22Rv1 (cell line): ENCODE measurements at regions not wholly inside any gene's neighbourhood (a gene's known extent, or its start where the extent isn't known, plus 50 kb on each side); places are given as distances from the start of the nearest gene placed in this dataset.
"Not testable (repeated sequence)": the region's sequence is repeated elsewhere in the genome, so short reads cannot be mapped to it uniquely, and the experiment has no call there.

Experiments
- H3K27ac ChIP-seq: fragments of 450-650 bp; 2 replicates; pipeline ENCODE4 v1.5.1; 2017
- CTCF ChIP-seq: fragments of 450-650 bp; IDR thresholded peaks from 2 replicates; pipeline ENCODE4 v1.5.1; 2017; ENCODE audit warnings: mild to moderate bottlenecking
- ZFX ChIP-seq: fragments of 450-650 bp; IDR thresholded peaks from 2 replicates; pipeline ENCODE4 v1.6.1; 2017; ENCODE audit warnings: antibody characterized with exemption, borderline replicate concordance

GRCh38 chr7:109545686-109546085 lies 976.0 kb downstream of the DNAJB9 start:
- no peak overlapping the region for H3K27ac ChIP-seq
- TF ChIP-seq ZFX (no peak), CTCF (no peak)

DNA sequence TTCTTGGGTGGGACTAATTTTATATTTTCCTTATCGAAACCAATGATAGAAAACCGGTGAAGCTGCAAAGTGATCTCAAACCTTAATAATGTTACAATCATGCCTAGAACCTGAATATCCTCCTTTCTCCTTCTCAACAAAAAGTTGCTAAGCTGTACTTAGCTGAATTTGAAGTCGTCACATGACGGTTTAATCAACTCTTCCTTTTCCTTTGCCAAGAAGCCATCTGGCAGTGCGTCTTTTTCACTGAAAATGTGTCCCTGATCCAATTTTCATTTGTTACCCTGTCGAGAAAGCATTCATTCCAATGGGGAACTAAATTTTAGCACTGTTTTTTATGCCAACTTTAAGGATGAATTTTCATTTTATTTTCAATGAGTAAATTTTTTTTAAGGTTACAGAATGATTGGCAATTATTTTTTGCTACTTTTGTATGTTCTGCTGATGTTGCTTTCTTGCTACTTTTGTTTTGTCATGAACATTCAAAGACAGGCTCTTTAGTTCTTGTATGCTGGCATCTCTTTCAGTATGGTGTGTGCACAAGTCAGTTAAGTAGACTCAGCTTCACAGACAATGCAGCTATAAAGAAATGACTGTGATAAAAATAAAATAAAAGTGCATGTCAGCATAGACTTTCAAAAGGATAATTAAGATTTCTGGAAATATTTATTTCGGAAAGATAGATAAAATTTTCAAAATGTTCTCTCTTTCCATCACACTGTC lies 980.0 kb downstream of the DNAJB9 start:
- TF ChIP-seq CTCF (no peak), ZFX (no peak)
- no peak overlapping the region for H3K27ac ChIP-seq

- H3K27ac ChIP-seq = no peak overlapping the region
Measured at GRCh38 chr7:109552017-109552416, 982.3 kb downstream of the DNAJB9 start.

DNA sequence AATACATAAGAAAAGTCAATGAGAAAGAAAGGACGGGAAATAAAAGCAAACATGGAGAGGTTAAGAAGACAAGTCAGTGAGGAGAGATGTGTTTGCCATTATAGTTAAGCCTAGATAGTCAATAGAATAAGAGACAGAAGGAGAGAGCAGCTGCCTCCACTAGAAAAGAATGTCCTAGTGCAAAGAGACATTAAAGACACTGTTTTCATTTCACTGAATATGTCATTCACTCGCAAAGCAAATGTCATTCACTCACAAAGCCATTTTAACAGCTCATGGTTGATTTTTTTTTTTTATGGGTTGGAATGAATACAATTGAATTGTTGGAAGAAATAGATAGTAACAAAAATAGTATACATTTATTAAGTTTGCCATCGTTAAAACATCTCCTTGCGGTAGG lies 1007.6 kb downstream of the DNAJB9 start:
- TF ChIP-seq ZFX = no peak
- H3K27ac ChIP-seq = no peak overlapping the region

More at GRCh38 chr7:109552017-109552416, 982.3 kb downstream of the DNAJB9 start:
- no peak for TF ChIP-seq ZFX
- TF ChIP-seq CTCF = no peak

GRCh38 chr7:109579901-109580300 lies 1010.2 kb downstream of the DNAJB9 start:
- TF ChIP-seq ZFX = no peak
- no peak for TF ChIP-seq CTCF
- no peak overlapping the region for H3K27ac ChIP-seq

DNA sequence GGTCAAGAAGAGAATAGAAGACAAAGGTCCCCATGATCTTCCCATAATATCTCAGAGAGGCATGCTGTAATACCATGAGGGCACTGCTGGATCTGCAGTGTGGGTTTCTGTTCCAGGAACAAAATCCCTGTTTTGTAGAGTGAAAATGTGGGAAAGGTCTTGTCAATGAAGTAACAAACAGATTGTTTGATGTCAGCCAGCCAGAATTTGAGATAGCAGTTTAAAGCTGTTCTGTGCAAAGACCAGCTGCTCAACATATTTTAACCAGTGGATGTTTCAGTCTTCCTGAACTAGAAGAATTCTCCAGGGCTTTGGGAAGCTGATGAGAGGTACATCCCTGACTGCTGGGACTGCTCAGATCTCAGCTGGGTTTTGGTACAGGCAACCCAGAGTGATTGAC lies 1012.5 kb downstream of the DNAJB9 start:
- TF ChIP-seq ZFX (no peak), CTCF (no peak)

DNA sequence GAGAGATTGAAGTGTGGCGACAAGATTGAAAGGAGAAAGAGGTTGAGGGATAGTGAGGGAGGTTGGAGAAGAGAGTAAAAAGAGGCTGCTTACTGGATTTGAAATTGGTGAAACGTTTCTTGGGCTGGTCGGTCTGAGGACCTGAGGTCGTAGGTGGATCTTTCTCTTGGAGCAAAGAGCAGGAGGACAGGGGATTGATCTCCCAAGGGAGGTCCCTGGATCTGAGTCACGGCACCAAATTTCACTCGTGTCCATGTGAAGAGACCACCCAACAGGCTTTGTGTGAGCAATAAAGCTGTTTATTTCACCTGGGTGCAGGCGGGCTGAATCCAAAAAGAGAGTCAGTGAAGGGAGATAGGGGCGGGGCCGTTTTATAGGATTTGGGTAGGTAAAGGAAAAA lies 1027.3 kb downstream of the DNAJB9 start:
- H3K27ac ChIP-seq = not testable (repeated sequence)

More for the DNA sequence above, 1012.5 kb downstream of the DNAJB9 start:
- no peak overlapping the region for H3K27ac ChIP-seq

DNA sequence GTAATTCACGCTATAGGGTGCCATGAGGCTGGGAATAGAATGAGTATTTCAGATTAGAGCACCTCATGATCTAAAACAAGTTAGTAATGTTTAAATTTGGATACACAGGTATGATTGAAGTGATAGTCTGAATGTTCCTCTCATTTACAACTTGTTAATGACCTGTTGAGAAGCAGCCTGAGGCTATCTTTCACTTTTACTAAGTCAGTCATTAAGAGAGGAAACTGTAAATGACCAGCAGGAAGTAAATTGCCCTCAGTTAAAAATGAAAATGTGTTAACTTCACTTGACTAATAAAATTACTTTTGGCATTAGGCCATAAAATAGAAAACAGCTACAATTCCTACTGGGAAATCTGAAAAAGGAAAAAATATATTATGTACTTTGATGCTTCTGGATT lies 1042.0 kb downstream of the DNAJB9 start:
- H3K27ac ChIP-seq = no peak overlapping the region
- TF ChIP-seq ZFX (no peak), CTCF (no peak)
